Choroid plexus epithelial cell (primary cell): ENCODE measurements at regions not wholly inside any gene's neighbourhood (a gene's known extent, or its start where the extent isn't known, plus 50 kb on each side); places are given as distances from the start of the nearest gene placed in this dataset.

Experiments used
- DNase-seq: peaks from one replicate; pipeline ENCODE4 v3.0.0-alpha.2; 2010; ENCODE audit warnings: low read depth
- H3K4me3 ChIP-seq: 2 replicates; pipeline ENCODE4 v1.5.1; 2011; ENCODE audit warnings: low read depth, mild to moderate bottlenecking, control low read depth, low read length, moderate library complexity
- TF ChIP-seq, protein P1 (sequence below): conservative IDR thresholded peaks from 2 replicates; pipeline ENCODE4 v1.5.1; 2011; ENCODE audit warnings: low read depth, mild to moderate bottlenecking, control low read depth, inconsistent platforms, low read length, moderate library complexity

- DNase-seq = no peak
- TF ChIP-seq, protein P1, sequence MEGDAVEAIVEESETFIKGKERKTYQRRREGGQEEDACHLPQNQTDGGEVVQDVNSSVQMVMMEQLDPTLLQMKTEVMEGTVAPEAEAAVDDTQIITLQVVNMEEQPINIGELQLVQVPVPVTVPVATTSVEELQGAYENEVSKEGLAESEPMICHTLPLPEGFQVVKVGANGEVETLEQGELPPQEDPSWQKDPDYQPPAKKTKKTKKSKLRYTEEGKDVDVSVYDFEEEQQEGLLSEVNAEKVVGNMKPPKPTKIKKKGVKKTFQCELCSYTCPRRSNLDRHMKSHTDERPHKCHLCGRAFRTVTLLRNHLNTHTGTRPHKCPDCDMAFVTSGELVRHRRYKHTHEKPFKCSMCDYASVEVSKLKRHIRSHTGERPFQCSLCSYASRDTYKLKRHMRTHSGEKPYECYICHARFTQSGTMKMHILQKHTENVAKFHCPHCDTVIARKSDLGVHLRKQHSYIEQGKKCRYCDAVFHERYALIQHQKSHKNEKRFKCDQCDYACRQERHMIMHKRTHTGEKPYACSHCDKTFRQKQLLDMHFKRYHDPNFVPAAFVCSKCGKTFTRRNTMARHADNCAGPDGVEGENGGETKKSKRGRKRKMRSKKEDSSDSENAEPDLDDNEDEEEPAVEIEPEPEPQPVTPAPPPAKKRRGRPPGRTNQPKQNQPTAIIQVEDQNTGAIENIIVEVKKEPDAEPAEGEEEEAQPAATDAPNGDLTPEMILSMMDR = no peak
These were observed 510.2 kb downstream of the RASEF start for GRCh38 chr9:82552784-82553183.

DNA sequence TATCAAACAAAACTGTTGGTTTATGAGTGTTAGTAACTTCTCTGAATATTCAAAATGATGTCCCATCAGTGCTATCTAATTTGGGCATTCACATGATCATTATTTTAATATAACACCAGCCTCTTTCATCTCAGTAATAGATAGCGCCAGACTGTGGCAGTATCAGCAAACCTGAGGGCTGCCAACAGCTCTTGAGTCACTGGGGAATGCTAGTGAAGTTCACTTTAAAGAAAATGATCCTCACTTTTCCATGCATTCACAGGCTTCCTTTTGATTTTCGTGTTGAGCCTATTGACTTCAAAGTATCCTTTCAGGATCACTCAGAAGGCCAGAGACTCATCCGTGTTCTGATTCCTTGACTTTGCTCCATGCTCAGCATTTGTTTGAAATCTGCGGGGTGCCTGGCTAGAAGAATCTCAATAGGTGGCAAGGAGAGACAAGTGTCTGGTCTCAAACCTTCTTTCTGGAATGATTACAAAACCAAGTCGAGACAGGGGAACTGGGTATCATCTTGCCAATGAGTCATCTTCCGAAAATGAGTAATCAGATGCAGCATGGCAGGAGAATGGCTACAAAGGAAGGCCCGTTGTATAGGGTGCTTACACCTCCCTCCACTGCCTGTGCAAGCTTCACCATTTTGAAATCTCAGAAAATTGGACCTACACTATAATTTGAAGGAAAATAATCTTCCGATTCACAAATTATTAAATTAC, 509.1 kb downstream of the RASEF start:
- TF ChIP-seq, protein P1 = no peak
- no peak for DNase-seq

More at GRCh38 chr9:82552784-82553183, 510.2 kb downstream of the RASEF start:
- H3K4me3 ChIP-seq = no peak overlapping the region

DNA sequence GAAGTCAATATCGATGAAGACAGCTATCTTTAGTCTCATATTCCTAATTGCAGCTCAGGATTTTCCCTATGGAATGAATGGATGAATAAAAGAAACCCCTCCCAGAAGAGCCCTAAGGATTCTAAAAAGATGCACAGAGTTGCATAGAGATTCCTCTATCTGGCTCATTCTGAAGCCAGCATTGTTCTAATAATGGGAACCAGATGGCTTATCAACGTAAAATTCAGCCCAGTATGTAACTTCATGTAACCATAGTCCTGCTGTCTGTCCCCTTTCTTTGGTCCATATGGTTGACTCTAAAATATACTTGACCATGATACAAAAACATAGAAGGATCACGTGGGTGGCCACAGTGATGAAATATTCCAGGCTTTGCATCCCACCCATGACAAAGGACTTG, 508.6 kb downstream of the RASEF start:
- no peak overlapping the region for H3K4me3 ChIP-seq
- no peak for DNase-seq
- TF ChIP-seq, protein P1 = no peak

More for the DNA sequence above, 509.1 kb downstream of the RASEF start:
- no peak overlapping the region for H3K4me3 ChIP-seq

- no peak for DNase-seq
- no peak overlapping the region for H3K4me3 ChIP-seq
- TF ChIP-seq, protein P1 = no peak
These were observed 507.9 kb downstream of the RASEF start for GRCh38 chr9:82555031-82555430.

- no peak for DNase-seq
- no peak overlapping the region for H3K4me3 ChIP-seq
- TF ChIP-seq, protein P1 = no peak
These were observed 507.4 kb downstream of the RASEF start for GRCh38 chr9:82555431-82556051.

DNA sequence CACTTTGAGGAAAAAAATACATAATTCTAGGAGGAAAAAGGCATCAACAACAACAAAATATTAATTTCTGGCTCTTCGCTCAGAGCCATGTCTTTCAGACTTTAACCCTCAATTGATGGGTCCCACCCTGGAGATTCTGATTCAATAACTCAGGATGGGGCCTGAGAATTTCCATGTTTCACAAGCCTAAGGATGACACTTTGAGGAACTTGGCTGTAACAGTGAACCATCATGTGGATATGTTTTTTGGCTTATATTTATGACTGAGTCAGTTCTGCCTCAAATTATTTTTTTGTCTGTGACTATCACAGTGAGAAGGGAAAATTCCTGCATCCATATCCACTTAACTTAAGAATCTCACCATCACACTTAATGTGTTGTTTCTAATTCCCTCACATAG, 504.6 kb downstream of the RASEF start:
- DNase-seq = no peak
- TF ChIP-seq, protein P1 = no peak
- H3K4me3 ChIP-seq = no peak overlapping the region
